Posterior vena cava (tissue), 2 donors: ENCODE measurements at regions not wholly inside any gene's neighbourhood (a gene's known extent, or its start where the extent isn't known, plus 50 kb on each side); places are given as distances from the start of the nearest gene placed in this dataset.
"Not testable (repeated sequence)": the region's sequence is repeated elsewhere in the genome, so short reads cannot be mapped to it uniquely, and the experiment has no call there.

Source experiments
- DNase-seq: peaks from one replicate; pipeline ENCODE4 v3.0.0-alpha.2; 2020; ENCODE audit warnings: low spot score
- intact Hi-C, 2 donors: fragments of 100-400 bp; cut with DNase I; formaldehyde crosslinking; loops; one replicate each; pipeline versions ENCODE4 v1.14.1 to v1.14.2; 2022 to 2023
- donor health status: DM: yes; HTN: yes; CAD: no.
- donor health status: DM: yes; HTN: yes; CAD: no.

- intact Hi-C loops, result no loop called here
These were observed 111.2 kb upstream of the HIVEP1 start for GRCh38 chr6:11900662-11901598.

DNA sequence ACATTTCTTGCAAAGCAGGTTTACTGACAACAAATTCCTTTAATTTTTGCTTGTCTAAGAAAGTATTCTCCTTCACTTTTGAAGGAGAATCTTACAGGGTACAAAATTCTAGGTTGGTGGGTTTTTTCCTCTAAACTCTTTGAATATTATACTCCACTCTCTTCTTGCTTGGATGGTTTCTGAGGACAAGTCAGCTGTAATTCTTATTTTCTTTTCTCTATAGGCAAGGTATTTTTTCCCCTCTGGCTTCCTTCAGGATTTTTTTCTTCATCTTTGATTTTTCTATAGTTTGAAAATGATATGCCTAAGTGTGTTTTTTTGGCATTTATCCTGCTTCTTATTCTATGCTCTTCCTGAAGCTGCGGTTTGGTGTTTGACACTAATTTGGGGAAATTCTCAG is 112.5 kb upstream of the HIVEP1 start:
- intact Hi-C loops, result no loop called here
- DNase-seq, result no peak

More at GRCh38 chr6:11900662-11901598, 111.2 kb upstream of the HIVEP1 start:
- no peak for DNase-seq

GRCh38 chr6:11894212-11894611 is 115.6 kb upstream of the ADTRP start:
- intact Hi-C loops, result loop anchor here in 1 of 2 donors (5.0 kb wide), 1 partner anchor 1133 kb away; no protein-coding TSS in a partner anchor
- DNase-seq, result no peak

GRCh38 chr6:11891547-11891946 is 112.9 kb upstream of the ADTRP start:
- intact Hi-C loops, result loop anchor here in 1 of 2 donors (5.0 kb wide), 1 partner anchor 1136 kb away; no protein-coding TSS in a partner anchor
- DNase-seq, result no peak

DNA sequence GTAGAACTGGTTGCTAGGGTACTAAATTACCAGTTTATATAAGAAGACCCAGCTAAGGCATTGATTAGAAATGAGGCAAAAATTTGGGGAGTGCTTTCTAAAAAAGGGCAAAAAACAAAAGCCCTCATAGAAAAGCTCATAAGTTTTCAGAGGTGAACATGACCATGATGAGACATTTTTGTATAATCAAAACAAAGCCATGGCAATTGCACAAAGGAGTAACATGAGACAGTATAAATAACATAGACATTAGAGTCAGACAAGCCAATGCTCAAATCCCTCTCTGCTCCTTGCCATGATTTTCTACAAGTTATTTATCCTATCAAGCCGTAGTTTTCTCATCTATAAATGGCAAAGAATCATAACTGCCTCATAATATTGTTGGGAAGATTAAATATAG is 112.2 kb upstream of the ADTRP start:
- DNase-seq, result no peak
- intact Hi-C loops, result loop anchor here in 1 of 2 donors (5.0 kb wide), 1 partner anchor 1136 kb away; no protein-coding TSS in a partner anchor

- DNase-seq, result no peak
- intact Hi-C loops, result loop anchor here in 1 of 2 donors (5.0 kb wide), 1 partner anchor 1137 kb away; no protein-coding TSS in a partner anchor
These were observed 111.6 kb upstream of the ADTRP start for GRCh38 chr6:11890209-11890608.

DNA sequence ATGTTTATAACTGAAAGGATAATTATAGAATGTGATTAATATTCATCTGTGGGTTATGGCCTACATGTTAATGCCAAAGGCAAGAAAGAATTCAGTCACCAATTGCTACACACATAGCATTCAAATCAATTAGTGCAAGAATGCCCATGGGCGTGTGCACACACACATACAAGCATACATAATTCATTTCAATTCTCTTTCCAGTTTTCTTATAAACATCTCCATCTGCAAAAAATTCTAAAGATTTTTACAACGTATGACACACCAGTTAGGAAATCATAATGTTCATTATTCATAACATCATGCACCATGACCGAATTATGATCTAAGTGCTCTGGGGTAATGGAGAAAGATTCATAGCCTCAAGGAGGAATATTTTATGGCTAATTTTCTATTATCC is 111.0 kb upstream of the ADTRP start:
- intact Hi-C loops, result no loop called here
- DNase-seq, result no peak

GRCh38 chr6:11888727-11889126 is 110.1 kb upstream of the ADTRP start:
- no peak for DNase-seq
- intact Hi-C loops, result no loop called here

GRCh38 chr6:11885159-11885558 is 106.6 kb upstream of the ADTRP start:
- no peak for DNase-seq
- intact Hi-C loops, result no loop called here

DNA sequence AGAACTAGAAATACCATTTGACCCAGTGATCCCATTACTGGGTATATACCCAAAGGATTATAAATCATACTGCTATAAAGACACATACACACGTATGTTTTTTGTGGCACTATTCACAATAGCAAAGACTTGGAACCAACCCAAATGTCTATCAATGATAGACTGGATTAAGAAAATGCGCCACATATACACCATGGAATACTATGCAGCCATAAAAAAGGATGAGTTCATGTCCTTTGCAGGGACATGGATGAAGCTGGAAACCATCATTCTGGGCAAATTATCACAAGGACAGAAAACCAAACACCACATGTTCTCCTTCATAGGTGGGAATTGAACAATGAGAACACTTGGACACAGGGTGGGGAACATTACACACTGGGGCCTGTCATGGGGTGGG is 104.9 kb upstream of the ADTRP start:
- intact Hi-C loops, result not testable (repeated sequence)

DNA sequence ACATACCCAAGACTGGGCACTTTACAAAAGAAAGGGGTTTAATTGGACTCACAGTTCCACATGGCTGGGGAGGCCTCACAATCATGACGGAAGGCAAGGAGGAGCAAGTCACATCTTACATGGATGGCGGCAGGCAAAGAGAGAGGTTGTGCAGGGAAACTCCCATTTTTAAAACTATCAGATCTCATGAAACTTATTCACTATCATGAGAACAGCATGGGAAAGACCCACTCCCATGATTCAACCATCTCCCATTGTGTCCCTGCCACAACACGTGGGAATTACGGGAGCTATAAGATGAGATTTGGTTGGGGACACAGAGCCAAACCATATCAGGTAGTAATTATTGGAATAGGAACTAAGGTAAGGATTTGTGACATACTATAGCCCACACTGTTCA is 101.6 kb upstream of the ADTRP start:
- intact Hi-C loops, DNase-seq: not testable (repeated sequence)

More for the DNA sequence above, 104.9 kb upstream of the ADTRP start:
- not testable (repeated sequence) for DNase-seq

DNA sequence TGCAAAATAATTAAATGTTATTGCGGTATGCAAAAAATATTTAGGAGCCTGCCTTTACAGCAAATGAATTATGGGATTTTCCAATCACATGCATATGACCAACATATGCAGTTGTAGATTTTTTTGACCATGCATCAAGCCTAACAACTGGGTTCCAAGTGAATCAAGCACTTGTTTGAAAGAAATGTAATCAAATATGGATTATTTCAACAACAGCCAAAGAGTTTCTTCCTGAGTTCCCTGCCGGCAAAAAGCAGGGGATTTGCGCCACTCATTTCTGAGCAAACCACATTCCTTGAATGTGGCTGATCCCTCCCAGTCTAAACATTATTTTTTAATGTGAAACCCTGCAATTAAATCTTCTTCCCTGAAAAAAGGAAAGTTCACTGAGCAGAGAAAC is 100.1 kb upstream of the ADTRP start:
- intact Hi-C loops, result no loop called here
- DNase-seq, result no peak

GRCh38 chr6:11878029-11878428 is 99.4 kb upstream of the ADTRP start:
- DNase-seq, result no peak
- intact Hi-C loops, result no loop called here

- intact Hi-C loops, result no loop called here
- no peak for DNase-seq
These were observed 98.4 kb upstream of the ADTRP start for GRCh38 chr6:11876934-11877433.

DNA sequence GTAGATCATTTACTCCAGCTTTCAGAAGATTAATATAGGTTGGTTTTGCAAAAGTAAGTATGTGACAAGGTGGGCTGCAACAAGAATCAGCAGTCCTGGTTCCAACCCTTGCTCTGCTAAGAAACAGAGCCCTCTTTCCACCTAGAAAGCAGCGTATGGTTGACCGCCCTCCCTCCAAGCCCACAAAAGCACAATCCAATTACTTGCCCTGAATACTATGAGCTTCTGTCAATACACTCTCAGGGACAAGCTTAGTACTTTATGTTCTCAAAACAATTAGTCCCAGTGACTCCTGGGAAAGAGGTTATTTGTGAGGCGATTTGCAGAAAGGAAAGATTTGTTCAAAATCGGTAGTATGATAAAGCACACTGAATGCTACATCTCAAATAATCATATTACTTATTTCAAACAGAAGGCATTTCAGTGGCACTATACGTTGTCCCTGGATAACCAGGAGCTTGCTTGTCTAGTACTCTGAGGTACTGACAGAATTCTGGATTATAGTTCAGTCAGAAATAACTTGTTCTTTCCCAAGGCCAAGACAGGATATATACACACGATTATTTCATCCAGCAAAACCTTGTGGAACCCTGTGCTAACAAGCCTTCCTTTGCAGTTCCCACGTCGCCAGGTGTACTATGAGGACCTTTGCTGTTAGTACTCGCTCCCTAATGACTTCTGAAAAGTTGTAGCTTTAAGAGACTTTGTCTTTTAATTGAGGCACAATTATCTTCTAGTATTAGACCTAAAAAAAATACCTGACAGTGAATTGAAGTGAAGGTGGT is 96.9 kb upstream of the ADTRP start:
- no peak for DNase-seq
- intact Hi-C loops, result no loop called here

- DNase-seq, result peak; percentile 88
- intact Hi-C loops, result no loop called here
These were observed 91.2 kb upstream of the ADTRP start for GRCh38 chr6:11869672-11870340.

- no peak for DNase-seq
- intact Hi-C loops, result no loop called here
These were observed 89.8 kb upstream of the ADTRP start for GRCh38 chr6:11868392-11868791.

DNA sequence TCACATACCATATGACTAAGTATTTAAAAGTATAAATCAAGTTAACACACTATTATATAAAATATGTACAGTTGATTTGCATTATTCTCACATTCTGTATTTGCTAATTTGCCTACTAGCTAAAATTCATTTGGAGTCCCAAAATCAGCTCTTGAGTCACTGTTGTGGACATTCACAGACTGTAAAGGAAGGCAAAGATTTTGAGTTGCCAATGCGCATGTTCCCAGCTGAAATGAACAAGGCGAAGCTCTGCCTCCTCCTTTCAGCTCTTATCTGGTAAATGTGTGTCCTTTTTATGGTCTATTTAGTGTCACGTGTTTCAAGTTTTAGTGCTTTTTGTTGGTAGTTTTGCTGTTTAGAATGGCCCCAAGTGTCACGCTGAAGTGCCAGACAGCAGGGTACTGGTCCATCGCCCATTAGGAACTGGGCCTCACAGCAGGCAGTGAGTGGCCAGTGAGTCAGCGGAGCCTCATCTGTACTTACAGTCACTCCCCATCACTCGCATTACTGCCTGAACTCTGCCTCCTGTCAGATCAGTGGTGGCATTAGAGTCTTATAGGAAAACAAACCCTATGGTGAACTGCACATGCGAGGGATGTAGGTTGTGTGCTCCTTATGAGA is 87.2 kb upstream of the ADTRP start:
- DNase-seq, result no peak
- intact Hi-C loops, result no loop called here

GRCh38 chr6:11858439-11858838 is 79.8 kb upstream of the ADTRP start:
- no peak for DNase-seq
- intact Hi-C loops, result no loop called here
